ENCODE measurements at regions not wholly inside any gene's neighbourhood (a gene's known extent, or its start where the extent isn't known, plus 50 kb on each side); places are given as distances from the start of the nearest gene placed in this dataset.

DNA sequence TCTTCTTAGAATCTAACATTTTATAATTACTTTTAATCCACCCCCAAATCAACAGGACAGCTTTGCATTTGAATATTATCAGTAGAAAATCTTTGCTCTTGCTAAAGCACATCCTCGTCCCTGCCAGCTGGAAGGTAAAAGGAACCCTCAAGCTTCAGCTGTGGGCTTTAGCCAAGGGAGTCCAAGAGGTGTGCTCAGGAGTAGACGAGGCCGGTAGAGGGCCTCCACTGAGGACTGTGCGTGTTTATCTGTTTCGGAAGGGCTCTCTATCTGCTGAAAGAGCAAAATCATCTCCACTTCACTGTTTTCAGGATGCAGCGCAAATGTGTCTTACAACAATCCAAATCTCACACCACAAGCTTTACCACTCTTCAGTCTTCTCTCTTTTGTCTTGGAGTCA lies 257.4 kb upstream of the IL12A start (continued):
- TF ChIP-seq, protein P1, sequence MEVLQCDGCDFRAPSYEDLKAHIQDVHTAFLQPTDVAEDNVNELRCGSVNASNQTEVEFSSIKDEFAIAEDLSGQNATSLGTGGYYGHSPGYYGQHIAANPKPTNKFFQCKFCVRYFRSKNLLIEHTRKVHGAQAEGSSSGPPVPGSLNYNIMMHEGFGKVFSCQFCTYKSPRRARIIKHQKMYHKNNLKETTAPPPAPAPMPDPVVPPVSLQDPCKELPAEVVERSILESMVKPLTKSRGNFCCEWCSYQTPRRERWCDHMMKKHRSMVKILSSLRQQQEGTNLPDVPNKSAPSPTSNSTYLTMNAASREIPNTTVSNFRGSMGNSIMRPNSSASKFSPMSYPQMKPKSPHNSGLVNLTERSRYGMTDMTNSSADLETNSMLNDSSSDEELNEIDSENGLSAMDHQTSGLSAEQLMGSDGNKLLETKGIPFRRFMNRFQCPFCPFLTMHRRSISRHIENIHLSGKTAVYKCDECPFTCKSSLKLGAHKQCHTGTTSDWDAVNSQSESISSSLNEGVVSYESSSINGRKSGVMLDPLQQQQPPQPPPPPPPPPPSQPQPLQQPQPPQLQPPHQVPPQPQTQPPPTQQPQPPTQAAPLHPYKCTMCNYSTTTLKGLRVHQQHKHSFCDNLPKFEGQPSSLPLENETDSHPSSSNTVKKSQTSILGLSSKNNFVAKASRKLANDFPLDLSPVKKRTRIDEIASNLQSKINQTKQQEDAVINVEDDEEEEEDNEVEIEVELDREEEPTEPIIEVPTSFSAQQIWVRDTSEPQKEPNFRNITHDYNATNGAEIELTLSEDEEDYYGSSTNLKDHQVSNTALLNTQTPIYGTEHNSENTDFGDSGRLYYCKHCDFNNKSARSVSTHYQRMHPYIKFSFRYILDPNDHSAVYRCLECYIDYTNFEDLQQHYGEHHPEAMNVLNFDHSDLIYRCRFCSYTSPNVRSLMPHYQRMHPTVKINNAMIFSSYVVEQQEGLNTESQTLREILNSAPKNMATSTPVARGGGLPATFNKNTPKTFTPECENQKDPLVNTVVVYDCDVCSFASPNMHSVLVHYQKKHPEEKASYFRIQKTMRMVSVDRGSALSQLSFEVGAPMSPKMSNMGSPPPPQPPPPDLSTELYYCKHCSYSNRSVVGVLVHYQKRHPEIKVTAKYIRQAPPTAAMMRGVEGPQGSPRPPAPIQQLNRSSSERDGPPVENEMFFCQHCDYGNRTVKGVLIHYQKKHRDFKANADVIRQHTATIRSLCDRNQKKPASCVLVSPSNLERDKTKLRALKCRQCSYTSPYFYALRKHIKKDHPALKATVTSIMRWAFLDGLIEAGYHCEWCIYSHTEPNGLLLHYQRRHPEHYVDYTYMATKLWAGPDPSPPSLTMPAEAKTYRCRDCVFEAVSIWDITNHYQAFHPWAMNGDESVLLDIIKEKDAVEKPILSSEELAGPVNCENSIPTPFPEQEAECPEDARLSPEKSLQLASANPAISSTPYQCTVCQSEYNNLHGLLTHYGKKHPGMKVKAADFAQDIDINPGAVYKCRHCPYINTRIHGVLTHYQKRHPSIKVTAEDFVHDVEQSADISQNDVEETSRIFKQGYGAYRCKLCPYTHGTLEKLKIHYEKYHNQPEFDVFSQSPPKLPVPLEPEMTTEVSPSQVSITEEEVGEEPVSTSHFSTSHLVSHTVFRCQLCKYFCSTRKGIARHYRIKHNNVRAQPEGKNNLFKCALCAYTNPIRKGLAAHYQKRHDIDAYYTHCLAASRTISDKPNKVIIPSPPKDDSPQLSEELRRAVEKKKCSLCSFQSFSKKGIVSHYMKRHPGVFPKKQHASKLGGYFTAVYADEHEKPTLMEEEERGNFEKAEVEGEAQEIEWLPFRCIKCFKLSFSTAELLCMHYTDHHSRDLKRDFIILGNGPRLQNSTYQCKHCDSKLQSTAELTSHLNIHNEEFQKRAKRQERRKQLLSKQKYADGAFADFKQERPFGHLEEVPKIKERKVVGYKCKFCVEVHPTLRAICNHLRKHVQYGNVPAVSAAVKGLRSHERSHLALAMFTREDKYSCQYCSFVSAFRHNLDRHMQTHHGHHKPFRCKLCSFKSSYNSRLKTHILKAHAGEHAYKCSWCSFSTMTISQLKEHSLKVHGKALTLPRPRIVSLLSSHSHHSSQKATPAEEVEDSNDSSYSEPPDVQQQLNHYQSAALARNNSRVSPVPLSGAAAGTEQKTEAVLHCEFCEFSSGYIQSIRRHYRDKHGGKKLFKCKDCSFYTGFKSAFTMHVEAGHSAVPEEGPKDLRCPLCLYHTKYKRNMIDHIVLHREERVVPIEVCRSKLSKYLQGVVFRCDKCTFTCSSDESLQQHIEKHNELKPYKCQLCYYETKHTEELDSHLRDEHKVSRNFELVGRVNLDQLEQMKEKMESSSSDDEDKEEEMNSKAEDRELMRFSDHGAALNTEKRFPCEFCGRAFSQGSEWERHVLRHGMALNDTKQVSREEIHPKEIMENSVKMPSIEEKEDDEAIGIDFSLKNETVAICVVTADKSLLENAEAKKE (CRISPR knock-in tag; IDR thresholded peaks at IDR 0.05), result no peak
- no peak for TF ChIP-seq EZH2 (IDR thresholded peaks at IDR 0.05; ENCODE audit: low read depth, unreplicated experiment)
- no peak for TF ChIP-seq CREB1 (CRISPR knock-in tag; IDR thresholded peaks at IDR 0.05; ENCODE audit: low read depth)
- TF ChIP-seq, protein P2, sequence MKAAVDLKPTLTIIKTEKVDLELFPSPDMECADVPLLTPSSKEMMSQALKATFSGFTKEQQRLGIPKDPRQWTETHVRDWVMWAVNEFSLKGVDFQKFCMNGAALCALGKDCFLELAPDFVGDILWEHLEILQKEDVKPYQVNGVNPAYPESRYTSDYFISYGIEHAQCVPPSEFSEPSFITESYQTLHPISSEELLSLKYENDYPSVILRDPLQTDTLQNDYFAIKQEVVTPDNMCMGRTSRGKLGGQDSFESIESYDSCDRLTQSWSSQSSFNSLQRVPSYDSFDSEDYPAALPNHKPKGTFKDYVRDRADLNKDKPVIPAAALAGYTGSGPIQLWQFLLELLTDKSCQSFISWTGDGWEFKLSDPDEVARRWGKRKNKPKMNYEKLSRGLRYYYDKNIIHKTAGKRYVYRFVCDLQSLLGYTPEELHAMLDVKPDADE (IDR thresholded peaks at IDR 0.05), result no peak
- TF ChIP-seq JUNB (IDR thresholded peaks at IDR 0.05; ENCODE audit: unreplicated experiment), result no peak
- no peak for TF ChIP-seq STAT1 (IDR thresholded peaks at IDR 0.05; ENCODE audit: unreplicated experiment)
- TF ChIP-seq ZNF331 (CRISPR knock-in tag; IDR thresholded peaks at IDR 0.05; ENCODE audit: low read depth), result no peak
- TF ChIP-seq NANOG (IDR thresholded peaks at IDR 0.05; ENCODE audit: borderline replicate concordance), result no peak
- TF ChIP-seq ZNF114 (CRISPR knock-in tag; IDR thresholded peaks at IDR 0.05), result no peak
- TF ChIP-seq, protein P3, sequence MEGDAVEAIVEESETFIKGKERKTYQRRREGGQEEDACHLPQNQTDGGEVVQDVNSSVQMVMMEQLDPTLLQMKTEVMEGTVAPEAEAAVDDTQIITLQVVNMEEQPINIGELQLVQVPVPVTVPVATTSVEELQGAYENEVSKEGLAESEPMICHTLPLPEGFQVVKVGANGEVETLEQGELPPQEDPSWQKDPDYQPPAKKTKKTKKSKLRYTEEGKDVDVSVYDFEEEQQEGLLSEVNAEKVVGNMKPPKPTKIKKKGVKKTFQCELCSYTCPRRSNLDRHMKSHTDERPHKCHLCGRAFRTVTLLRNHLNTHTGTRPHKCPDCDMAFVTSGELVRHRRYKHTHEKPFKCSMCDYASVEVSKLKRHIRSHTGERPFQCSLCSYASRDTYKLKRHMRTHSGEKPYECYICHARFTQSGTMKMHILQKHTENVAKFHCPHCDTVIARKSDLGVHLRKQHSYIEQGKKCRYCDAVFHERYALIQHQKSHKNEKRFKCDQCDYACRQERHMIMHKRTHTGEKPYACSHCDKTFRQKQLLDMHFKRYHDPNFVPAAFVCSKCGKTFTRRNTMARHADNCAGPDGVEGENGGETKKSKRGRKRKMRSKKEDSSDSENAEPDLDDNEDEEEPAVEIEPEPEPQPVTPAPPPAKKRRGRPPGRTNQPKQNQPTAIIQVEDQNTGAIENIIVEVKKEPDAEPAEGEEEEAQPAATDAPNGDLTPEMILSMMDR (conservative IDR thresholded peaks at IDR 0.05; ENCODE audit: low read depth in 2 of 2), result no peak
- TF ChIP-seq POLR2AphosphoS5 (IDR thresholded peaks at IDR 0.05; ENCODE audit: low read depth), result no peak
